ENCODE measurements at regions not wholly inside any gene's neighbourhood (a gene's known extent, or its start where the extent isn't known, plus 50 kb on each side); places are given as distances from the start of the nearest gene placed in this dataset.

DNA sequence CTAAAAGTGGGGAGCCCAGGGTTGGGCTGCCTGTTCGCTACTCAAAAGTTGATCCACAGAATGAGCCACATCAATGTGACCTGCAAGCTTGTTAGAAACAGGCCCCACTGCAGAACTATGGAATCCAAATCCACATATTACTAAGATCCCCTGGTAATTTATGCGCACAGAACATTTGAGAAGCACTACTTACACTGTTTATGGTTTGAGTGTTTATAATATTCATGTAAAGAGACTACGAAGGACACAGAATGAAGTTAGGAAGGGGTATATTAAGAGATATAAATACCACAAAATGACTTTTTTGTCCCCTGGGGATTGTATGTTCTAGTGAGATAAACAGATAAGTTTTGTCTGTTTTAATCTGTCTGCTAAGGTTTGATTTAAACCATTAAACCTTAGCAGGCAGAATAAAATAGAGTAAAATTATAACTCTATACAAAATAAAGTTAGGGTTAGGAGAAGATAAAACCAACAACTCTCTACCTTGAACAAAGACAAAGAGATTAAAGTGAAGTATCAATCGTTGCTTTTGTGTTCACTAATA lies 666.9 kb upstream of the SOX9 start:
- Histone ChIP-seq H3K27me3 (ENCODE audit: insufficient read depth, low read depth) (no peaks in the 10 kb centered on the region), H3K9me2 (ENCODE audit: insufficient read depth) (no peaks in the 10 kb centered on the region), H3K4me2 (no peak overlapping the region), H4K20me1 (ENCODE audit: insufficient read depth) (no peaks in the 10 kb centered on the region), H2AFZ (no peak overlapping the region), H3K79me2 (ENCODE audit: low read depth) (no peaks in the 10 kb centered on the region), H3K4me1 (replicated peaks; ENCODE audit: insufficient read depth) (no peaks in the 10 kb centered on the region), H3K36me3 (ENCODE audit: low read depth) (no peaks in the 10 kb centered on the region), H3K4me3 (no peak overlapping the region), H3K9me3 (ENCODE audit: insufficient read depth, low read depth) (peaks cover 1% of the 10 kb centered on the region; the same call in 1 of the 2 replicates), H3K27ac (no peak overlapping the region), H3F3A (ENCODE audit: insufficient read depth, low read depth) (no peaks in the 10 kb centered on the region)
- ChIA-PET CTCF (interaction anchor here (0.6 kb wide), 1 partner anchor 183 kb away, joined by 4 read pairs; no protein-coding TSS in a partner anchor), POLR2A (ENCODE audit: unreplicated experiment) (no interaction called here)
- BruUV-seq (replicated peaks): no TSS peak
- DNase-seq: no peak
- no peak for TF ChIP-seq CTCF (conservative IDR thresholded peaks at IDR 0.05)
- TF ChIP-seq EZH2 (IDR thresholded peaks at IDR 0.05; ENCODE audit: low read depth): no peak
- intact Hi-C loops (cut with micrococcal nuclease; ENCODE audit: unreplicated experiment): no loop called here

DNA sequence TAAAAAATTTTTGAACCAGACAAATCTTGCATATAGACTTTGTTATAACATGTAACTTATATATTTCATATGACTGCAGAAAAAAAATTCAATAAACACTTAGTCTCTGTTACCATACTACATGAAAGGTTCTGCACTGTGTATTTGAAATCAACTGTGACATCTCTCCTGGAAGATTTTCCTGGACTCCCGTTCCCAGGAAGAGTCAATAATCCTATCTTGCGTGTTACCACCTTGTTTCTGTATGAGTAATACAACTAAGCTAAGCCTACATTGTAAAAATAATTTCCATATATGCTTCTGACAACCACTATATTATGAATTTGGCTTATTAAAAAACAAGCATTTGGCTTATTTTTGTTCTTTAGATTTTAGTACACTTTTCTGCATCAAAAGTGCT lies 665.6 kb upstream of the SOX9 start:
- no peaks in the 10 kb centered on the region for H3K9me2 ChIP-seq (ENCODE audit: insufficient read depth)
- intact Hi-C loops (cut with micrococcal nuclease; ENCODE audit: unreplicated experiment): no loop called here
- no peaks in the 10 kb centered on the region for H3K36me3 ChIP-seq (ENCODE audit: low read depth)
- H3K27me3 ChIP-seq (ENCODE audit: insufficient read depth, low read depth): no peaks in the 10 kb centered on the region
- H2AFZ ChIP-seq: no peak overlapping the region
- H4K20me1 ChIP-seq (ENCODE audit: insufficient read depth): no peaks in the 10 kb centered on the region
- no TSS peak for BruUV-seq (replicated peaks)
- H3K27ac ChIP-seq: no peak overlapping the region
- DNase-seq: no peak
- TF ChIP-seq EZH2 (IDR thresholded peaks at IDR 0.05; ENCODE audit: low read depth) (no peak), CTCF (conservative IDR thresholded peaks at IDR 0.05) (no peak)
- H3K4me2 ChIP-seq: no peak overlapping the region
- H3K4me1 ChIP-seq (replicated peaks; ENCODE audit: insufficient read depth): no peaks in the 10 kb centered on the region
- CTCF ChIA-PET: no interaction called here
- no peaks in the 10 kb centered on the region for H3K79me2 ChIP-seq (ENCODE audit: low read depth)
- POLR2A ChIA-PET (ENCODE audit: unreplicated experiment): no interaction called here
- no peaks in the 10 kb centered on the region; the same call in 1 of the 2 replicates for H3K9me3 ChIP-seq (ENCODE audit: insufficient read depth, low read depth)
- no peaks in the 10 kb centered on the region for H3F3A ChIP-seq (ENCODE audit: insufficient read depth, low read depth)
- H3K4me3 ChIP-seq: no peak overlapping the region

- no peak overlapping the region for H3K4me3 ChIP-seq
- H3K4me2 ChIP-seq: no peak overlapping the region
- 0 out of 2 replicates have a peak, but pooled peaks cover 3% of the 10 kb centered on the region for H3K9me3 ChIP-seq (ENCODE audit: insufficient read depth, low read depth)
- H3K9me2 ChIP-seq (ENCODE audit: insufficient read depth): no peaks in the 10 kb centered on the region
- H3F3A ChIP-seq (ENCODE audit: insufficient read depth, low read depth): no peaks in the 10 kb centered on the region
- H3K4me1 ChIP-seq (replicated peaks; ENCODE audit: insufficient read depth): no peaks in the 10 kb centered on the region
- no peak overlapping the region for H3K27ac ChIP-seq
- no peaks in the 10 kb centered on the region for H4K20me1 ChIP-seq (ENCODE audit: insufficient read depth)
- H2AFZ ChIP-seq: no peak overlapping the region
- ChIA-PET POLR2A (ENCODE audit: unreplicated experiment) (no interaction called here), CTCF (no interaction called here)
- H3K27me3 ChIP-seq (ENCODE audit: insufficient read depth, low read depth): no peaks in the 10 kb centered on the region
- TF ChIP-seq CTCF (conservative IDR thresholded peaks at IDR 0.05) (no peak), EZH2 (IDR thresholded peaks at IDR 0.05; ENCODE audit: low read depth) (no peak)
- intact Hi-C loops (cut with micrococcal nuclease; ENCODE audit: unreplicated experiment): no loop called here
- BruUV-seq (replicated peaks): no TSS peak
- DNase-seq: no peak
- no peaks in the 10 kb centered on the region for H3K79me2 ChIP-seq (ENCODE audit: low read depth)
- H3K36me3 ChIP-seq (ENCODE audit: low read depth): no peaks in the 10 kb centered on the region
These were observed 662.5 kb upstream of the SOX9 start for GRCh38 chr17:71458322-71458721.

Data from PC-9 (cell line).